Activated naive CD8-positive, alpha-beta T cell (primary cell): ENCODE measurements at regions not wholly inside any gene's neighbourhood (a gene's known extent, or its start where the extent isn't known, plus 50 kb on each side); places are given as distances from the start of the nearest gene placed in this dataset.

Source experiments
- H3K27ac Mint-ChIP-seq: one replicate; pipeline ENCODE4 v1.8.0; 2021; ENCODE audit warnings: mixed read lengths
- H3K27me3 Mint-ChIP-seq: one replicate; pipeline ENCODE4 v1.8.0; 2021; ENCODE audit warnings: mixed read lengths
- H3K36me3 Mint-ChIP-seq: one replicate; pipeline ENCODE4 v1.8.0; 2021; ENCODE audit warnings: mixed read lengths
- H3K4me1 Mint-ChIP-seq: one replicate; pipeline ENCODE4 v1.8.0; 2021; ENCODE audit warnings: low read depth, mixed read lengths
- H3K4me3 Mint-ChIP-seq: one replicate; pipeline ENCODE4 v1.8.0; 2021; ENCODE audit warnings: mild to moderate bottlenecking, mixed read lengths
- H3K9me3 Mint-ChIP-seq: one replicate; pipeline ENCODE4 v1.8.0; 2021; ENCODE audit warnings: low read depth, mixed read lengths

DNA sequence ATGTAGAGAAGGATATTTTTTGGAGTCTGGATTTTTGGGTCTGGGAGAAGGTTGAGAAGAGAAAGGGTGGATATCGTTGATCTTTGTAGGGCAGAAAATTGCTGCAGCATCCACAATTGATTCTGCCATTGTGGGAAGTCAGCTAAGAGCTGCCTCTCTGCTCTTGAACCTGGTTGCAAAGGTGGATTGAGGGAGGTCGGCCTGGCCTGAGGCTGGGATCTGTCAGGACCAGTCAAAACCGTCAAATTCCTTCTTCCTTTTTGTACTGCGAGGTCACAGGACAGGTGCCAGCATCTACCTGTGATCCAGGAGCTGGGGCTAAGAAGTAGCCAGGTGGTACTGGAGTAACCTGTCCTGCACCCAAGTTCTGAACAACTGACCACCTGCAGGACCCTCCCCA is 93.7 kb downstream of the SHOX start:
- no peaks in the 10 kb centered on the region for H3K36me3 Mint-ChIP-seq
- H3K4me1 Mint-ChIP-seq = no peaks in the 10 kb centered on the region
- H3K27me3 Mint-ChIP-seq = peaks cover 2% of the 10 kb centered on the region
- no peak overlapping the region for H3K4me3 Mint-ChIP-seq
- H3K27ac Mint-ChIP-seq = no peak overlapping the region
- H3K9me3 Mint-ChIP-seq = peaks cover 11% of the 10 kb centered on the region

DNA sequence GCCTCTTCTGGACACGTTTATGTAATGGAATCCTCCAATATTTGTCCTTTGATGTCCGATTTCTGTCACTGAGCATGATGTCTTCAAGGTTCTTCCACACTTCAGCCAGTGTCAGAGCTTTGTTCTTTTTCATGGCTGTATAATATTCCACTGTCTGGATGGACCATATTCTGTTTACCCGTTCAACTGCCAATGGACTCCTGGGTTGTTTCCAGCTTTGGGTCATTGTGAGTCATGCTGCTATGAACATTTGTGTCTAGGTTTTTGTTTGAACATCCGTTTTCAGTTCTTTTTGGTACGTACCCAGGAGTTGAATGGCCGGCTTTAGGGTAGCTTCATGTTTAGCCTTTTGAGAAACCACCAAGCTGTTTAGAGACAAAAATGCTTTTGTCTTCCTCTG is 93.2 kb downstream of the SHOX start:
- H3K4me3 Mint-ChIP-seq = no peak overlapping the region
- no peak overlapping the region for H3K27ac Mint-ChIP-seq
- H3K36me3 Mint-ChIP-seq = no peaks in the 10 kb centered on the region
- peaks cover 2% of the 10 kb centered on the region for H3K27me3 Mint-ChIP-seq
- peaks cover 11% of the 10 kb centered on the region for H3K9me3 Mint-ChIP-seq
- no peaks in the 10 kb centered on the region for H3K4me1 Mint-ChIP-seq

DNA sequence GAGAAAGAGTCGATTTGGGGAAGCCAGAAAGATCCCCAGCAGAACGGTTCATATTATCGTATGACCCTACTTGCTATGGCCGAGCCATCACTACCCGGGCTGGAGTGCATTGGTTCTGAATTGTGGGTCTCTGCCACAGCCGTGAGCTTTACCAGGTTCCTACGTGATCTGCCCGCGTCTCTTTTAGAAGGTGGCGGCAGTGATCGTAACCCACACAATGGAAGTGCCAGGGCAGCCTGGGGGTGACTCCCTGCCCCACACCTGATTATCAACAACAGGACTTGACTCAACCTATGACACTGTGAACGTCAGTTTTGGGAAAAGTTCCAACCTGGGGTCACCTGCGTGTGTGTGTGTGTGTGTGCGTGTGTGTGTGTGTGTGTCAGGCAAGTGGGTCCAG is 90.8 kb downstream of the SHOX start:
- Mint-ChIP-seq H3K36me3 (peaks cover 2% of the 10 kb centered on the region), H3K9me3 (peaks cover 11% of the 10 kb centered on the region), H3K27ac (no peak overlapping the region), H3K4me1 (no peaks in the 10 kb centered on the region), H3K4me3 (no peak overlapping the region), H3K27me3 (peaks cover 2% of the 10 kb centered on the region)

GRCh38 chrX:720825-721224 is 90.2 kb downstream of the SHOX start:
- Mint-ChIP-seq H3K4me1 (no peaks in the 10 kb centered on the region), H3K27ac (no peak overlapping the region), H3K9me3 (peaks cover 11% of the 10 kb centered on the region), H3K36me3 (peaks cover 2% of the 10 kb centered on the region), H3K27me3 (peaks cover 2% of the 10 kb centered on the region), H3K4me3 (no peak overlapping the region)

GRCh38 chrX:720250-720649 is 89.7 kb downstream of the SHOX start:
- peaks cover 11% of the 10 kb centered on the region for H3K9me3 Mint-ChIP-seq
- no peak overlapping the region for H3K4me3 Mint-ChIP-seq
- H3K27me3 Mint-ChIP-seq = peaks cover 2% of the 10 kb centered on the region
- no peak overlapping the region for H3K27ac Mint-ChIP-seq
- peaks cover 2% of the 10 kb centered on the region for H3K36me3 Mint-ChIP-seq
- H3K4me1 Mint-ChIP-seq = no peaks in the 10 kb centered on the region

DNA sequence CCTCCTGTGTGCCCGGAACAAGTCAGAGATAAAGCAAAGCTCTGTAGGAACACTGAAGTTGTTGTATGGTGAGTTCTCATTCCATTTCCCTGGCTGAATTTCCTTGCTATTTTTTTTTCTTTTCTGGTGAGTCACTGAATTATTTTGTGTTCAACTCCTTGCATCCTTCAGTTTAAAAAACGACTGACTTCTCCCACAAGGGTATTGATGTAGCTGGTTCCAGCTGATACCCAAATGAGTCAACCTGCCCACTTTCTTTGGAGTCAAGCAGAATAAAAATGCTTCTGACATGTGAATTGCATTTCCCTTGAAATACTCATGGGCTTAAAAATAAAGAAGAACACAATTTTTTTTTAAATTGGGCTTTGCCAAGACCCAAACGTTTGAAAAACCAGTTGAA is 85.5 kb downstream of the SHOX start:
- Mint-ChIP-seq H3K27me3 (peaks cover 2% of the 10 kb centered on the region), H3K36me3 (peaks cover 4% of the 10 kb centered on the region), H3K9me3 (peaks cover 5% of the 10 kb centered on the region), H3K4me3 (no peak overlapping the region), H3K4me1 (no peaks in the 10 kb centered on the region), H3K27ac (no peak overlapping the region)

GRCh38 chrX:714131-714530 is 83.5 kb downstream of the SHOX start:
- H3K27me3 Mint-ChIP-seq = no peaks in the 10 kb centered on the region
- peaks cover 4% of the 10 kb centered on the region for H3K36me3 Mint-ChIP-seq
- H3K27ac Mint-ChIP-seq = no peak overlapping the region
- H3K9me3 Mint-ChIP-seq = peaks cover 5% of the 10 kb centered on the region
- H3K4me1 Mint-ChIP-seq = no peaks in the 10 kb centered on the region
- H3K4me3 Mint-ChIP-seq = no peak overlapping the region
